ENCODE measurements at regions not wholly inside any gene's neighbourhood (a gene's known extent, or its start where the extent isn't known, plus 50 kb on each side); places are given as distances from the start of the nearest gene placed in this dataset.
A peak's percentile ranks its signal among the peaks of the same experiment; 100 is the strongest.

- Mint-ChIP-seq H3K4me1 (ENCODE audit: low read depth) (peaks cover 6% of the 10 kb centered on the region), H3K4me3 (ENCODE audit: low read depth) (no peak overlapping the region), H3K36me3 (ENCODE audit: insufficient read depth) (no peaks in the 10 kb centered on the region), H3K27ac (no peak overlapping the region), H3K27me3 (peaks cover 10% of the 10 kb centered on the region), H3K9me3 (ENCODE audit: low read depth) (no peaks in the 10 kb centered on the region)
- no peak for TF ChIP-seq CTCF (IDR thresholded peaks at IDR 0.05; ENCODE audit: unreplicated experiment)
- DNase-seq (ENCODE audit: low spot score, unreplicated experiment), result no peak
These were observed 63.5 kb upstream of the RAPGEF4 start for GRCh38 chr2:172672114-172672513.

GRCh38 chr2:172673056-172673683 is 62.5 kb upstream of the RAPGEF4 start:
- no peak overlapping the region for H3K27ac Mint-ChIP-seq
- H3K9me3 Mint-ChIP-seq (ENCODE audit: low read depth), result no peaks in the 10 kb centered on the region
- no peak for DNase-seq (ENCODE audit: low spot score, unreplicated experiment)
- no peaks in the 10 kb centered on the region for H3K36me3 Mint-ChIP-seq (ENCODE audit: insufficient read depth)
- peaks cover 10% of the 10 kb centered on the region for H3K27me3 Mint-ChIP-seq
- no peak for TF ChIP-seq CTCF (IDR thresholded peaks at IDR 0.05; ENCODE audit: unreplicated experiment)
- no peak overlapping the region for H3K4me3 Mint-ChIP-seq (ENCODE audit: low read depth)
- H3K4me1 Mint-ChIP-seq (ENCODE audit: low read depth), result peaks cover 3% of the 10 kb centered on the region

GRCh38 chr2:172674034-172674967 is 61.3 kb upstream of the RAPGEF4 start:
- peak; percentile 57 for DNase-seq (ENCODE audit: low spot score, unreplicated experiment)
- Mint-ChIP-seq H3K4me1 (ENCODE audit: low read depth) (peaks cover 3% of the 10 kb centered on the region), H3K27me3 (peaks cover 10% of the 10 kb centered on the region), H3K9me3 (ENCODE audit: low read depth) (no peaks in the 10 kb centered on the region), H3K36me3 (ENCODE audit: insufficient read depth) (no peaks in the 10 kb centered on the region), H3K27ac (no peak overlapping the region), H3K4me3 (ENCODE audit: low read depth) (no peak overlapping the region)
- peak; percentile 86 for TF ChIP-seq CTCF (IDR thresholded peaks at IDR 0.05; ENCODE audit: unreplicated experiment)

- peak; percentile 2 for TF ChIP-seq CTCF (IDR thresholded peaks at IDR 0.05; ENCODE audit: unreplicated experiment)
- peaks cover 10% of the 10 kb centered on the region for H3K27me3 Mint-ChIP-seq
- no peak overlapping the region for H3K4me3 Mint-ChIP-seq (ENCODE audit: low read depth)
- DNase-seq (ENCODE audit: low spot score, unreplicated experiment), result no peak
- H3K27ac Mint-ChIP-seq, result no peak overlapping the region
- H3K4me1 Mint-ChIP-seq (ENCODE audit: low read depth), result peaks cover 3% of the 10 kb centered on the region
- H3K36me3 Mint-ChIP-seq (ENCODE audit: insufficient read depth), result no peaks in the 10 kb centered on the region
- H3K9me3 Mint-ChIP-seq (ENCODE audit: low read depth), result no peaks in the 10 kb centered on the region
These were observed 60.7 kb upstream of the RAPGEF4 start for GRCh38 chr2:172674968-172675303.

GRCh38 chr2:172677363-172677762 is 58.3 kb upstream of the RAPGEF4 start:
- no peak for TF ChIP-seq CTCF (IDR thresholded peaks at IDR 0.05; ENCODE audit: unreplicated experiment)
- no peaks in the 10 kb centered on the region for H3K4me1 Mint-ChIP-seq (ENCODE audit: low read depth)
- H3K4me3 Mint-ChIP-seq (ENCODE audit: low read depth), result no peak overlapping the region
- no peak for DNase-seq (ENCODE audit: low spot score, unreplicated experiment)
- no peaks in the 10 kb centered on the region for H3K36me3 Mint-ChIP-seq (ENCODE audit: insufficient read depth)
- no peaks in the 10 kb centered on the region for H3K9me3 Mint-ChIP-seq (ENCODE audit: low read depth)
- no peak overlapping the region for H3K27ac Mint-ChIP-seq
- H3K27me3 Mint-ChIP-seq, result peaks cover 10% of the 10 kb centered on the region
